ENCODE measurements at regions not wholly inside any gene's neighbourhood (a gene's known extent, or its start where the extent isn't known, plus 50 kb on each side); places are given as distances from the start of the nearest gene placed in this dataset.
A peak's percentile ranks its signal among the peaks of the same experiment; 100 is the strongest.

- BruUV-seq (replicated peaks), result no TSS peak
- Histone ChIP-seq H2AK5ac (ENCODE audit: low read depth, low read length) (peak overlapping the region; percentile 37; the same call in 1 of the 2 replicates), H2BK15ac (ENCODE audit: low read depth, low read length) (peak overlapping the region; percentile 37; the same call in 1 of the 3 replicates), H2BK120ac (ENCODE audit: low read depth, low read length) (peak overlapping the region; percentile 84), H4K8ac (ENCODE audit: low read depth in 2 of 2, low read length in 2 of 2) (peak overlapping the region; percentile 20 to 69; a peak in 3 of 4 replicates), H2AK9ac (replicated peaks; ENCODE audit: low read depth, low read length, poor library complexity) (no peak overlapping the region), H2BK20ac (ENCODE audit: low read depth, low read length) (peak overlapping the region; percentile 80), H3K9me3 (ENCODE audit: control insufficient read depth, insufficient read depth, low read length) (no peaks in the 10 kb centered on the region), H3K4me2 (ENCODE audit: low read depth, low read length) (no peak overlapping the region), H3K18ac (ENCODE audit: low read depth, low read length) (peak overlapping the region; percentile 98), H4K20me1 (ENCODE audit: insufficient read depth, low read length) (no peaks in the 10 kb centered on the region), H3K27ac (ENCODE audit: insufficient read depth, low read length) (peak overlapping the region; percentile 84), H3K9ac (ENCODE audit: low read depth, low read length) (no peak overlapping the region), H3K9me1 (ENCODE audit: insufficient read depth, low read length) (no peaks in the 10 kb centered on the region), H4K91ac (ENCODE audit: insufficient read depth, low read depth, low read length) (peak overlapping the region; percentile 90), H3K56ac (ENCODE audit: extremely low read depth, insufficient read depth, low read length) (peak overlapping the region; percentile 22; the same call in 1 of the 2 replicates), H3K23ac (ENCODE audit: low read depth, low read length) (peak overlapping the region; percentile 48; the same call in 1 of the 2 replicates), H2BK5ac (ENCODE audit: low read depth, low read length, poor library complexity, severe bottlenecking) (peak overlapping the region; percentile 93), H2AFZ (replicated peaks; ENCODE audit: low read length, poor library complexity) (no peak overlapping the region), H3K36me3 (ENCODE audit: control insufficient read depth, insufficient read depth, low read length) (no peaks in the 10 kb centered on the region), H4K5ac (ENCODE audit: low read depth, low read length) (peak overlapping the region; percentile 80), H3K4me1 (ENCODE audit: control insufficient read depth, insufficient read depth, low read length) (peaks cover 11% of the 10 kb centered on the region), H3K4ac (ENCODE audit: low read depth, low read length) (peak overlapping the region; percentile 86), H3K79me1 (ENCODE audit: low read depth in 1 of 2, low read length in 2 of 2) (no peaks in the 10 kb centered on the region), H3K4me3 (ENCODE audit: insufficient read depth, low read depth, low read length) (no peak overlapping the region), H3K27me3 (ENCODE audit: control insufficient read depth, insufficient read depth, low read length) (no peaks in the 10 kb centered on the region), H3K14ac (replicated peaks; ENCODE audit: low read depth, low read length) (0 out of 2 replicates have a peak overlapping the region, but pooled peaks have one; percentile 24)
- DNase-seq (peak; percentile 58), ATAC-seq (ENCODE audit: low read depth) (peak; percentile 40)
- dilution Hi-C loops (cut with HindIII; ENCODE audit: low sequenced_read_pairs, unreplicated experiment) (no loop called here), in situ Hi-C loops (cut with MboI; ENCODE audit: low sequenced_read_pairs) (no loop called here), intact Hi-C loops (cut with micrococcal nuclease) (loop anchor here (5.0 kb wide), 1 partner anchor 178 kb away; the partner anchor contains the start of gene SGCD)
- ChIA-PET POLR2A (ENCODE audit: unreplicated experiment) (no interaction called here), CTCF (no interaction called here)
- TF ChIP-seq CEBPB (IDR thresholded peaks at IDR 0.05; ENCODE audit: low read depth, low read length), result peak; percentile 48; the same call in 1 of the 2 replicates
- TF ChIP-seq MXI1 (IDR thresholded peaks at IDR 0.05; ENCODE audit: borderline replicate concordance, low read depth, low read length), result no peak
- TF ChIP-seq FOS (IDR thresholded peaks at IDR 0.05; ENCODE audit: low read depth, low read length), result no peak
Observed at GRCh38 chr5:156149213-156149612, 177.8 kb upstream of the SGCD start.
